ENCODE measurements at regions not wholly inside any gene's neighbourhood (a gene's known extent, or its start where the extent isn't known, plus 50 kb on each side); places are given as distances from the start of the nearest gene placed in this dataset.

DNA sequence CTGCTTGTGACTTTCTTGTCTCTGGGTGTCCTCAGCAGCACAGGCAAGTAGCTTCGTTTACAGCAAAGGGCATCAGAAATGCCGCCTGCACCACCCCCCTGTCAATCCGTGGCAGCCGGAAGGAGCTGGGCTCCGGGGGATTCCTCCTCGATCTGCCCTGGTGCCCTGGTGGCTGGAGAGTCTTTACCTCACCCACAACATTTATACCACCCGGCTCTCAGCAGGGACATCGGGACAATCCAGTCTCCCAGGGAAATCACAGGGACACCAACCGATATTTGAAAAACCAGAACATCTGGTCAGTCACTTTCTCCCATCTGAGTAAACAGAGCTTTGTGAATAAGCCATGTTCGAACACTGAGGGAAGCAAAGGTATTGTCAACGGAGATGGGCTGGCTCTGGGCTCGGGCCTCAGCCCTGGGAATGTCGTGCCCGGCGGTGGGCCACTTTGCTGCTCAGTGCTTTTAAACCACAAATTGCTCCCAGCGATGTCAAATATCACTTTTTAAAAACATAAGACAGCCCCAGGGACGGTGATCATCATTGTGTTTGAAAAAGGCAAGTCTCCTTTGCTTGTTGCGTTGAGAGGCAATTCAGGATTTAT, 210.0 kb upstream of the SALL3 start:
- no peak for DNase-seq

DNA sequence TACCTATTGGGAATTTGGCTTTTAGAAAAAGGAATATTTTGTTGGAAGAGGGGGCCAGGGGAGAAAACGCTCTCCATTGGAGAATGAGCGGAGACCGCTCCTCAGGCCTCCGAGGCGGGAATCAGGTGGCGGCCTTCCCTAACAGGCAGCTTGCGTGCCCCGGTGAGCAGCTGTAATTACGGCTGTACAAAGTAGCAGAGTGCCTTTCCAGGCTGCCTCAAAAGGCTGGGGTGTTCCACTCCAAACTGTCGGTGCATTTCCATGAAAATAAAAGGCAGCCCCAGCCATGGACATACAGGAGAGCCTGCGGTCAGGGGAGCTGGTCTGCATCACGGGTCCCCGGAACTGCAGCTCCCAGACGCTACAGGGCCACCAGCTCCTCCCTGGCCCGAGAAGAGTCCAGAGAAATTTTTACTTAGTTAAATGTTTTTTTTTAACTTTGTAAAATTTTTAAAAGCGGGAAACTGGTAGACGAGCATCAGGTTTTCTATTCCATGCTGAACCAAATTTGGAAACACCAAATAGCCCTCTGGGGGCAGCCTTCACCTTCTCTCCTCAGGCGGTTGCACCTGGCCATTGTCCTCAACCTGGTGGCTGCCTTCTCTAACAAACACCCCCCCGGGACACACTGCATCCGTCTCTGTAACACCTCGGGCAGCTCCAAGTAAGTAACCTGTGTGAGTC, 209.3 kb upstream of the SALL3 start:
- DNase-seq: no peak

DNA sequence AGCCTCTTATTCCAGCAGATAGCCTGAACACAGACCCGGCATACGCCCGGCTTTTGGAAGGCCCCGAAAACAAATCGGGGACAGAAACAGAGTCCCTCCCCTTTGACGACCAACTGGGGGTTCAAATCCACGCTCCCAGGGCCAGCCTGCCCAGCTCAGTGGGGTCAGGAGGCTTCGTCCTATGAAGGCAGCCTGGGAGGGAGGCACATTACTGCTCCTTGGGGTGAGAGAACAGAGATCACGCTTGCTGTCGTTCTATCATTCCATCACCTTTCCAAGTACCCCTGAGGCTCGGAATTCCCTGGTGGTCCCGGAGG, 208.8 kb upstream of the SALL3 start:
- DNase-seq: no peak

DNA sequence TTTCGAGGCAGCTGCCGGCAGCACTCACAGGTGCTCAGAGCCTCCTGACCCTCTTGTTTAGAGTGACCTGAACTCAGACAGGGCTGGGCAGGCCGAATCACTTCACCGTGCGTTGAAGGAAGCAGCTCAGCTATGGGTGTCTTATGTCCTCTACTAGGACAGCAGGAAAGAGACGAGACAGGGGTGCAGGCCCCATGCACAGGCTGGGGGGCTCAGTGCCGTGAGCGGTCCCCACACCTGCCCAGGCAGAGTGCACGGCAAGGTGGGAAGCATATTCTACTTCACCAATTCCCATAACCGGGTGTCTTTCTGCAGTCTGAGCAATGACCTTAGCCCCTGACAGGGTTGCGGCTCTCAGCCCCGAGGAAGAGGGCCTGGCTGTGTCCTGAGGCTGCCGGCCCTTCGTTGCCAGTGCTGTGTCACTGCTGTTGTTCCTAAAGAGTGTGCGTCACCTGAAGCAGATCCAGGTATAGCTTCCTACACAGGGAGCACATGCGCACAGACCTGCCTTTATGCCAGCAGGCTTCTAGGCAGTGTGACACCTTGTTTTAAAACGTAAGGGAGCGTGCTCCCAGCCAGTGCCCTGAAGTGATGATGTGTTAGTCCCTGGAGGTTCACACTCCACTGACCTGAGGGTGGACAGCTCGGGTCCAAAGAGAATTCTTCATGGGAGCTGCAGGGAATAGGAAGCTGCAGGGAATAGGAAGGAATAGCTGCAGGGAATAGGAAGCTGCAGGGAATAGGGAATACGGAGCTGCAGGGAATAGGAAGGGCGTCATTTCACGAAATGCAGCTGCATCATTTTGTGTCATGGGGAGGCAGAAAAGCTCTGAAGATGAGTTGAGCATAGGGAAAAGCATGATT, 207.9 kb upstream of the SALL3 start:
- DNase-seq: no peak

DNA sequence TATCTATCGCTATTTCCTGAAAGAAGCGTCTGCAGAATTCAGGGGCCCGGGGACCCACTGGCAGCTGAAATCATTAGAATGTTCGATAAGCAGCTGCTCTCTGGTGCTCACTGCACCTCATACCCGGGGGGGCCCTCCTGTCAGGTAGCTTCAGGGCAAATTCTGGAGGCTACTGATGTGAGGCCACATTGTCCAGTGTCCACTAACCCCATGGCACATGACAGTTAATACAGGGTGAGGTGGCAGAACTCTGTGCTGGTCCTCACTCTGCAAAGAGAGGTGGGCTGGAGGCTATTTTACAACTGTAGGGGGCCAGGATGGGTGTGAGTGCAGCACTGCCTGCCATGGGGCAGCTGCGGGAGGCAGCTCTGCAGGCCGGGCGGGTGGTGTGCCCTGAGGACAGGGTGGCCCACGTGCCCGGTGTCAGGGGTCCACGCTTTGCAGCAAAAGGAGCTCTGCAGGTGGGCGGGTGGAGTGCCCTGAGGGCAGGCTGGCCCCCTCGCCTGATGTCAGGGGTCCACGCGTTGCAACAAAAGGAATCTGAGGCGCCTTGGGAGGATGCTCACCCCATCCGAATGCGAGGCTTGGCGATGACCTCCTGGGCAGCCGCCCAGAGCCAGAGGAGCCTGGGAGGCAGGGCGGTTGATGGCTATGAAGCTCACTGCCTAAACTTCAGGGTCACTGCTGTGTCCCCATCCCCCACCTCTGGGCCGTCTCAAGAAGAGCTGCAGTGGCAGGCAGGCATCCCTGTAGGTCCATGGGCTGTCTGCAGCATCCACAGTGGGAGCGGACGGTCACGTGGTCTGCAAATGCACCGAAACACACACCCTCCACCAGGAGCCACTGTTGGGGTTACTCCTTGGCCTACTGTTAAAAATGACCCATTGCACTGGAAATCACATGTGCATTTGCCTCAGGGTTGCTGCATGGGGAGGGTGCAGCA, 207.0 kb upstream of the SALL3 start:
- DNase-seq: no peak

DNA sequence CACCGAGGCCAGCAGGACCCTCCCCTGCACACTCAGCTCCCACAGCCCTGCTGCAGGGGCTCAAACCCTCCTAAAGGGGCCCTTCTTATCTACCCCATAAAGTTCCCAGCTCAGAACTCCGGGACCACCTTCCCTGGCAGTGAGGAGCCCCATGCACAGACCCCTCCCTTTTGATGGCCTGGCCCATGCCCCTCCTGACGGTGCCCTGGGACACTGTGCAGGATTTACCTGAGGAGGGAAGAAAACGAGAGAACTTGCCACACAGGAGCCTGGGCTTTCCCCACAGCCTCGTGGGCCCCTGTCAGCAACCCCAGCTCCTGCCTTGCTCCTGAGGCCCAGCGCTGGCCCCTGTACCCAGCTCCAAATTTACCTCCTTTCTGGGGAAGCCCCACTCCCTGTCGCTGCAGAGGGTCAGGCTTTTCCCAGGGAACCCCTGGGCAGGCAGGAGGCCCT, 206.3 kb upstream of the SALL3 start:
- no peak for DNase-seq

DNA sequence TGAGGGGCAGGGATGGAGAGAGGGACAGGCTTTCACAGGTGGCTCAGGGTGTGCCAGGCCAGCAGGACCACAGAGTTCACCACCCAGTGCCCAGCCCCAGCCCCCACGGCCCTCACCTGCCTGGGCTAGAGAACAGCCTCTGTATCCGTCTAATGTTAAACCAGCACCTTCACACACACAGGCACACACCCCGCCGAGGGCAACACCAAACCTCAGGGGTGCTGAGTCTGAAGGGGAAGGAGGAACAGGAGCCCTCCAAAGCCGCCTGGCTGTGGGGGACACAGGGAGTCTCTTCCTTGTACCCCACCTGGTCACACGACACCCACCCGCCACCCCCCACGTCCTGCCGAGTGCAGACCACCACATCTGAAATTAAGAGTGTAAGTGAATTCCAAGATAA, 205.8 kb upstream of the SALL3 start:
- no peak for DNase-seq

DNA sequence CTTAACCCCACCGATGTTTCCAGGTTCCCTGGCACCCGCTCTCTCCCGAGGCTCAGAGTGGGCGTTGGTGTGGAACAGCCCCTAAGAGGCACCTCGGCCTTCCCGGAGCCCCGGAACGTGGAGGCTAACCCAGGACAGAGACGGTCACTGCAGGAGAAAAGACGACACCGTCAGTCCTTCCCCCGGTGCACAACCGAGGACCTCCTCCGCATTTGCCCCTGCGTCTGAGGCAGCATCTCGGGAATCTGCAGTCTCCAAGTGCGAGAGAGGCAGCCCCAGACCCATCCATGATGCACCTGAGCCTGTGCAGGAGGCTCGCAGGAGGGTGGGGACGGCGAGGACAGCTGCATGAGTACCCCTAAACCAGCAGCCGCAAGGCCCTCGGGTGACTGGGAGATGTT, 204.9 kb upstream of the SALL3 start:
- no peak for DNase-seq

DNA sequence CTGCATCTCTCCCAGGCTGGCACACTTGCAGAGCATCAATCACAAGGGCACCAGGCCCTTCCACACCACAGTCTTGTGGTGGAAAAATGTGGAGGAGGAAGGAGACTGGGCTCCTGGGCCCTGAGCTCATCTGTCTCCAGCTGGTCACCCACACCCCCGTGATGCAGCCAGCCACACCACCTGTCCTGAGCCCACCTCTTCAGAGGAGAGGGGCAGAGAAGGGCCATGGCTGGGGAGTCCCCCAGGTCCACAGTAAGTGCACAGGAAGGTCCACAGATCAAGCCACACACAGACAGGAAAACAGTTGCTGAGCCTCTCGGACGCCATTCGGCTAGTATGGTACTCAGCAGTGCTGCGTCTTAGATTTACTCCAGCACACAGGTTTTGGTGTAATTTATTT, 203.5 kb upstream of the SALL3 start:
- DNase-seq: no peak

DNA sequence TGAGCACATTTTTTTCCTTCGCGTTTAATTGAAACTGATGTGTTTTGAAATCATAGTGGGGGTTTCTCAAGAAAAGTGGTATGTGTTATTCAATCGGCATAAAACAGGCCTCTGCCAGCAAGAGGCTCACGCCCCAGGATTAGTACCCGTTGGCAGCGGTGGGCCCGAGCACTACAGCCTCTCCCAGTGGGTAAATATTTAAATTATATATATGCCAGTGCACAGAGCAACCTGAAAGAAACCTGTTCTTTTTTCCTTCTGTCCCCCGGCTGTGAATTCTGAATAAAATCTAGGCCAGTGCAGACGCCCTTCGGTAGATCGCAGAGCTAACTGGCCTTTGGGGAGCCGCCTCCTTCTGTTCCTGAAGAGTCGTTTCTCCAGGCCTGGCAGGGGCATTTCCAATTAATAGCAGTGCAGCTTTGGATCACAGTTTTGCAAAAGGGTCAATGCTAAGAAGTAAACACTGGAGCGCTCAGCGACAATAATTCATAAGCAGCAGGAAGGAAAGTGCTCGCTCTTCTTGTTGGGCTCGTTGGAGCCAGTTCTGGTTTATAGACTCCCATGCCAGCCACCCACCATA, 202.8 kb upstream of the SALL3 start:
- DNase-seq: no peak

DNA sequence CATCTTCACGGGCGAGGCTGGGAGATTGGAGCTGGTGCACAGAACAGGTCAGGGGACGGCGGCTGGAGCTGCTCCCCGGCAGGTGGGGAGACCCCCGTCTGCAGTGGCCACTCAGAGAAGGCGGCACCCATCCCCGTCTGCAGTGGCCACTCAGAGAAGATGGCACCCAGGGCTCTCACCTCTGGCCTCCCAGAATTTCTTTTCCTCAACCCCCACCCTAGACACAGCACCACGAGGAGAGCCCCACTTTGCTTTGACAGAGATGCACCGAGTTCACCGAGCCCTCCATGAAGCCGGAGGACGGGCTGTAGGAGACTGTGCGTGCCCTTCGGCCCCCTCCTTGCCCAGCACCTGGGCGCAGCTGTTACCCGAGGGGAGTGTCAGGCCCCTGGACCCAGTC, 201.6 kb upstream of the SALL3 start:
- DNase-seq: no peak

DNA sequence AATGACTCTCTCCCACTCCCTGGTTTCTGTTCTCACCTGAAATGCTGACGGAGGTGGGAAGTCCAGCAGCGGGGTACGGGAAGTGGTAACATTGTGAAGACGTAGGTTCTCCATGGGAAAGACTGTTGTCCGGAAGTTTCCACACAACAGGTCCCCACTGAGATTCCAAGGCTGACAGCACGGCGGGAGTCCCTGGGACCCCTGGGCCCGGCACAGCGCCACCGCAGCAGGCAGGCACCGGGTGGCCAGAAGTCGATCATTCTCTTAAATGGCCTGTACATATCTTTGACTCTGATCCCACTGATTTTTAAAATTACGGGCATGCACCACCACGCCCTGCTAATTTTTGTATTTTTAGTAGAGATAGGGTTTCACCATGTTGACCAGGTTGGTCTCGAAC, 201.0 kb upstream of the SALL3 start:
- no peak for DNase-seq

DNA sequence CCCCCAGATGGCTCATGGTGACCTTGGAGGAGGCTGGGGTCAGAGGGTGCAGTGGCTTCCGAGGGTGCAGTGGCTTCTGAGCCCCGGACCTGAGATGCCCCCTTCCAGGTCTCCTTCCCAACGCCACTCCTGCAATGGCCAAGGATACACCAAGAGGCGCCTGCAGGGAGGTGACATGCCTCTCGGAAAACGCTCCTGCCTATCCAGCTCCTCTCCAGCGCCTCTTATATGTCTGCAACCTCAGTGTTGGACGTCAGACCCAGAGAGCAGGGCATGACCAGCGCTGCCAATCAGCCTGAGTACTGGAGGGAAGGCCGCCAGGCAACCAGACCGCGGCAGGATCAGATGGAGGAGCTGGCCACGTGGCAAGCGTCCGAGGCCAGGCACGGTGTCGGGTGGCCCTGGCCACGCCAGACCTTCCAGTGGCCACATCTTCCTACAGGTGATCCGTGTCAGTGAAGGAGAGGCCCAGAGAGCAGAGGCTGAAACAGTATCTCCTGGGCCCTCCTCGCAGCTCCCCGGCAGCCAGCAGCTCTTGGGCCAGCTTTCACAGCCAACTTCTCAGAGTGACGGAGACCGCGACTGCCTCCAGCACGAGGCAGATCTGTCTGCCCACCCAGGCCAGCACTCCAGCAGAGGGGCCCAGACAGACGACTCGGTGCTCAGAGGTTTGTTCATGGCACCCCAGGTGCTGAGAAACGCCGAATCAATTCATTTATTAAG, 199.5 kb upstream of the SALL3 start:
- no peak for DNase-seq

DNA sequence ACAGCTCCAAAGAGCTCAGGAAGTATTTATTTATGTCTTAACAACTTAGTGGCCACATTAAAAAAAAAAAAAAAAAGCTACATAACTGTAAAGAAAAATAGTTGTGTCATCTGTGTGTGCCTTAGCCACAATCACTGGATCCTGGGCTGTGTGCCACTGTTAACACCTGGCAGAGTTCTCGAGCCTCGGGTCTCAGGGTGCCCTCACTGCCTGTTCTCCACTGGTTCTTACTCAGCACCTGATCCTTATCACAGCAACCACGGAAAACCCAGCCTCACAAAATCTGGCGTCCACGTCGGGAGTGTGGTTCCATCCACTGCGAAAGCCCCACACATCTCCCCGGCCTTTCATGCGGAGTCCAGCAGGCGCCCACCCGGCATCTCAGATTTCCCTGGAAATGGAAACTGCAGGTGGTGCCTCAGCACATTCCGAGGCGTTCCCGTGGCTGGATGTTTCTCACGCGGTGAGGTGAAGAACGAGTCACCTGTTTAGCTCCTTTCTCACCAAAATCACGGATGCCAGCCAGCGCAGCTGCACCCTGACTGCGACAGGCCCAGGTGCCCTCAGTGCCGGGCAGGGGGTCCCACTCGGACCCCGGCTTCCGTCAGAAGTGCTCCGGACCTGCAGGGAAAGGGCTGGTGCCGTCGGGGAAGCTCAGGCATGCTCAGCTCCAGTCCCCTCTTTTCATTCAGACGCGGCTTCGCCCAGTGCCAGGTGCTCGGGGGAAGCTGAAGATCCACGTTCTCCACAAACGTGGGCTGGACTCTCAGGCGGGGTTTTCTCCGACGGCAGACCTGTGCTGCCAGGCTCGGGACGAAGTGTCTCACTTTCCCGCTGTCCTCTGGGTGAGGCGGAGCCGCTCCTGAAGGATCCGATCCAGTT, 198.7 kb upstream of the SALL3 start:
- no peak for DNase-seq

DNA sequence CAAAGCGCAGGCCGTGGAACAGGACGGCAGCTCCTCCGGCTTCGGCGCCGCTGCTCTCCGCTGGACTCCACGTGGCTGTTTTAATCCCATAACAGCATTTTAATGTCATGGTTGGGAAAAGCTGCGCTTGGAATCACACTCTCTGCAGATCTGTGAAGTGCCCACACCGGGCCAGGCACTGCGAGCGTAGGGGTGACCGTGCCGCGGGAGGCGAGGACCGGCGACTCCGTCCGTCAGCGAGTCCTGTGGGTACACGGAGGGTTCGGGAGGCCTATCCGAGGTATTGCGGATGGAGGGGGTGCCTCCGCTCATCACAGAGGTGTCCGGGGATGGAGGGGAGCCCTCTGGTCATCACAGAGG, 198.0 kb upstream of the SALL3 start:
- no peak for DNase-seq

DNA sequence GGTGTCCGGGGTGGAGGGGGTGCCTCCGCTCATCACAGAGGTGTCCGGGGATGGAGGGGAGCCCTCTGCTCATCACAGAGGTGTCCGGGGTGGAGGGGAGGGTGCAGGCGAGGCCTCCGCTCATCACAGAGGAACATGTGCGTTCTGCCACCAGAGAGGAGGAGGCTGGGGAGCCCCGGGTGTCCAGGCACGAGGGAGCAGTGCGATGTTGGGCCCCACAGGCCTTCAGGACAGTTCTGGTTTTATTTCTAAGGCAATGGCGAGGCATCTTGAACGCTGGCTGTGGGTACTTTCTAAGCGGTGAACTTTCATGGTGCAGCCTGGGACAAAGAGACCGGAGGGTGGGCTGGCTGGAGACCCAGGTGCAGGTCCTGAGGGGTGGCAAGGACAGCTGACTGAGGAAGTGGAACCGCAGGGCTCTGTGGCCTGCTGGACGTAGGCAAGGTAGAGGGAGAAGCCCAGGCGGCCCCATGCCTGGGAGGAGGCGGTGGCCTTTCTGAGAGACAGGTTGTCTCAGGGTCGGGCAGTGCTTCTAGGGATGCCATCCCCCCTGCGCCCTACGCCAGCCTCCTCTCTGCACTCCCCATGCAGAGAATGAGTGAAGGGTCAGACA, 196.6 kb upstream of the SALL3 start:
- no peak for DNase-seq

DNA sequence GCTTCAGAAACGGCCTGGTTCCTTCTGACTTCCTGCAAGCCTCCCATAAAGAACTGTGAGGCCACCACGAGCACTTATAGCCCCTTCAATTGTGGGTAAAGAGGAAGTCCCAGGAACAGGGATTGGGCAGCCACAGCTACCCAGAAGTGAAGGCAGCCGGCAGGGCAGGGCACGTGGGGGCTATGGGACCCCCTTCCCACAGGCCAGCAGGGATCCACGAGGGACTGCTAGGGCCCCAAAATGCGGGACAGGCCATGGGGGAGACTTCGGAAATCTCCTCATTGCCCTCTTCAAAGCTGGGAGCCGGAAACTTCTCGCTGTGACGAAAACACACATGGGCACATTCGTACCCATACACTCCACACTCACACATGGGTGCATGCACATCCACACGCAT, 196.1 kb upstream of the SALL3 start:
- no peak for DNase-seq

DNA sequence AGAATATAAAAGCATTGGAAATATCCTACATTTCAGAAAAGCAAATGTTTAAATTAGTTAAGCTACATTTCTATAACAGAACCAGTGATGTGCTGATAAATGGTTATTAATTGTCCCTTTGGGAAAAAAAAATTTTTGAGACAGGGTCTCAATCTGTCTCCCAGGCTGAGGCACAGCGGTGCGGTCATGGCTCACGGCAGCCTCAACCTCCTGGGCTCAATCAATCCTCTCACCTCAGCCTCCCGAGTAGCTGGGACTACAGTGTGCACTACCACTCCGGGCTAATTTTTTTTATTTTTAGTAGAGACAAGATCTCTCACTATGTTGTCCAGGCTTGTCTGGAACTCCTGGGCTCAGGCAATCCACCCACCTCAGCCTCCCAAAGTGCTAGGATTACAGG, 194.8 kb upstream of the SALL3 start:
- DNase-seq: no peak

DNA sequence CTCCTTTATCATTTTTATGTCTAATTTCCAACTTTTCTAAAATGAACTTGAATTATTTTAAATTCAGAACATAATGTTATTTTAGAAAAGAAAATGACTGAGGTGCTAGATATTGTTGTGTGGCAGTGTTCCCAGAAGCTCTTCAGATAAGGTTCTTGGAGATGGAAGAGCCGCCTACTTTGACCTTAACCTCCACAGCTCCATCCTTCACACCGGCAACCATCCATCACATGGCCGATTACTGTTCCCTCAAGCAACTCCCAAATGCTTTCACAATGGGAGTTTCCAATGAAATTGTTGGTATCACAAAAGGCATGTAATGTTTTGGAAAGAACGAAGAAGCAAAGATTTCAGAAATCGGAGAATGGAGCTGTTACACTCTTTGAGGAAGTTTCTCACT, 193.9 kb upstream of the SALL3 start:
- DNase-seq: no peak

DNA sequence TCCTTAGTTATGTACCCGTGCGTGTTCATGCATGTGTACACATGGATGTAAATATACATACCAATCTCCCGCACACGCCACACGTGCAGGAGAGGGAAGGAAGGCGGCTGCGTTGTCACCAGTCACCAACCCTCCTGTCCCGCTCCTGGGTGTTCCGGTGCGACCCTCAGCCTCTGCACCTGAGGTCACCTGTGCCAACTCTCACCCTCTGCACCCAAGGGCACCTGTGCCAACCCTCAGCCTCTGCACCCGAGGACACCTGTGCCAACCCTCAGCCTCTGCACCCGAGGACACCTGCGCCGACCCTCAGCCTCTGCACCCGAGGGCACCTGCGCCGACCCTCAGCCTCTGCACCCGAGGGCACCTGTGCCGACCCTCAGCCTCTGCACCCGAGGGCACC, 192.8 kb upstream of the SALL3 start:
- DNase-seq: no peak

DNA sequence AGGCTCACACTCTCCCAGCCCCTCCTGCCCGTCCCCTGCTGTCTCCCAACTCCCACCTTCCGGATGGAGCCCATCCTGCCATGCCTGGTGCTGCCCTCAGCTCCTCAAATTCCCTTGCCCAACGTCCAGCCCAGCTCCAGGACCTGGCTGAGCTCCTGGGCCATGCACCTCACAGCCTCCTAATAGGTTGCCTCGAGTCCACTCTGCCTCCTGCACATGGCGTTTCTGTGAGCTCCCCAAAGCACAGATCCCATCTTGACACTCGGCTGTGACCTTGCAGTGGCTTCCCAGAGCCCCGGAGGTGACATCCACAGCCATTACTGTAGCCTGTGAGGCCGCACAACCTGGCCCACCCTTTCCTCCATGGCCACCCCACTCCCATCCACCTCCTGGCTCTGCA, 191.9 kb upstream of the SALL3 start:
- DNase-seq: no peak

All from fibroblast of skin of right biceps (primary cell).